ENCODE measurements at regions not wholly inside any gene's neighbourhood (a gene's known extent, or its start where the extent isn't known, plus 50 kb on each side); places are given as distances from the start of the nearest gene placed in this dataset.

GRCh38 chr16:79372503-79373184 lies 227.9 kb downstream of the MAF start:
- no peaks in the 10 kb centered on the region for H3K4me1 Mint-ChIP-seq
- no peak overlapping the region for H3K4me3 Mint-ChIP-seq
- peaks cover 3% of the 10 kb centered on the region for H3K9me3 Mint-ChIP-seq
- no peaks in the 10 kb centered on the region for H3K36me3 Mint-ChIP-seq (ENCODE audit: low read depth)
- TF ChIP-seq CTCF (IDR thresholded peaks at IDR 0.05), result no peak
- intact Hi-C loops (cut with micrococcal nuclease), result no loop called here
- no peak for ATAC-seq (ENCODE audit: low read depth)
- H3K27ac Mint-ChIP-seq, result no peak overlapping the region
- no peaks in the 10 kb centered on the region for H3K27me3 Mint-ChIP-seq
- POLR2A ChIA-PET, result no interaction called here
- CTCF ChIA-PET, result no interaction called here
- no peak for DNase-seq

GRCh38 chr16:79370736-79371135 lies 229.8 kb downstream of the MAF start:
- Mint-ChIP-seq H3K4me3 (no peak overlapping the region), H3K9me3 (peaks cover 5% of the 10 kb centered on the region)
- CTCF ChIA-PET, result no interaction called here

GRCh38 chr16:79369796-79370195 lies 230.7 kb downstream of the MAF start:
- H3K4me3 Mint-ChIP-seq, result no peak overlapping the region
- H3K27me3 Mint-ChIP-seq, result no peaks in the 10 kb centered on the region
- intact Hi-C loops (cut with micrococcal nuclease), result no loop called here
- peaks cover 5% of the 10 kb centered on the region for H3K9me3 Mint-ChIP-seq
- no peak for ATAC-seq (ENCODE audit: low read depth)
- no peaks in the 10 kb centered on the region for H3K36me3 Mint-ChIP-seq (ENCODE audit: low read depth)
- CTCF ChIA-PET, result no interaction called here
- POLR2A ChIA-PET, result no interaction called here
- no peak for TF ChIP-seq CTCF (IDR thresholded peaks at IDR 0.05)
- DNase-seq, result no peak
- no peaks in the 10 kb centered on the region for H3K4me1 Mint-ChIP-seq
- no peak overlapping the region for H3K27ac Mint-ChIP-seq

More at GRCh38 chr16:79370736-79371135, 229.8 kb downstream of the MAF start:
- Mint-ChIP-seq H3K27me3 (no peaks in the 10 kb centered on the region), H3K27ac (no peak overlapping the region), H3K36me3 (ENCODE audit: low read depth) (no peaks in the 10 kb centered on the region), H3K4me1 (no peaks in the 10 kb centered on the region)
- intact Hi-C loops (cut with micrococcal nuclease), result no loop called here
- no peak for TF ChIP-seq CTCF (IDR thresholded peaks at IDR 0.05)
- DNase-seq (no peak), ATAC-seq (ENCODE audit: low read depth) (no peak)
- POLR2A ChIA-PET, result no interaction called here

DNA sequence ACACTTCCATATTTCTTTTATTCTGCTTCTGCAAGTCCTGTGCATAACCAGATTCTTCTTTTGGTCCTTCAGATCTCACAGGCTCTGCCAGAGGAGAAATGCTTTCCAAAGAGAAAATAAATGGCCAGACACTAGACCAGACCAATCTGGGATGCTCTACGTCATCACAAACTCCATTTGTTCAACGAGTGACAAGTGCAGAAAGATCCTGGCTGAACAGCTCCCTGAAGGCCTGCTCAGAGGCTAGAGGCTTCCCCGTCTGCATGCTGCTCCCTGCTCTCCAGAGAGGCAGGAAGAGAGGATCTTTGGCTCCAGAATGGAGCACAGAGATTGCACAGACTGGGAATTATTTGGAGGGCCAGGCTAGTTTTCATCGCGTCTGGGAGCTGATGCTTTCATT lies 232.7 kb downstream of the MAF start:
- ATAC-seq (ENCODE audit: low read depth) (no peak), DNase-seq (no peak)
- Mint-ChIP-seq H3K27me3 (peaks cover 4% of the 10 kb centered on the region), H3K4me1 (no peaks in the 10 kb centered on the region), H3K4me3 (no peak overlapping the region), H3K27ac (no peak overlapping the region), H3K36me3 (ENCODE audit: low read depth) (no peaks in the 10 kb centered on the region), H3K9me3 (peaks cover 5% of the 10 kb centered on the region)
- TF ChIP-seq CTCF (IDR thresholded peaks at IDR 0.05), result no peak
- ChIA-PET POLR2A (no interaction called here), CTCF (no interaction called here)
- intact Hi-C loops (cut with micrococcal nuclease), result no loop called here

GRCh38 chr16:79366635-79367034 lies 233.9 kb downstream of the MAF start:
- Mint-ChIP-seq H3K27ac (no peak overlapping the region), H3K9me3 (peaks cover 5% of the 10 kb centered on the region), H3K4me1 (no peaks in the 10 kb centered on the region), H3K27me3 (peaks cover 4% of the 10 kb centered on the region), H3K4me3 (no peak overlapping the region), H3K36me3 (ENCODE audit: low read depth) (no peaks in the 10 kb centered on the region)
- no peak for DNase-seq
- ChIA-PET POLR2A (no interaction called here), CTCF (no interaction called here)
- intact Hi-C loops (cut with micrococcal nuclease), result no loop called here
- no peak for TF ChIP-seq CTCF (IDR thresholded peaks at IDR 0.05)
- no peak for ATAC-seq (ENCODE audit: low read depth)
